ENCODE measurements at regions not wholly inside any gene's neighbourhood (a gene's known extent, or its start where the extent isn't known, plus 50 kb on each side); places are given as distances from the start of the nearest gene placed in this dataset.

DNA sequence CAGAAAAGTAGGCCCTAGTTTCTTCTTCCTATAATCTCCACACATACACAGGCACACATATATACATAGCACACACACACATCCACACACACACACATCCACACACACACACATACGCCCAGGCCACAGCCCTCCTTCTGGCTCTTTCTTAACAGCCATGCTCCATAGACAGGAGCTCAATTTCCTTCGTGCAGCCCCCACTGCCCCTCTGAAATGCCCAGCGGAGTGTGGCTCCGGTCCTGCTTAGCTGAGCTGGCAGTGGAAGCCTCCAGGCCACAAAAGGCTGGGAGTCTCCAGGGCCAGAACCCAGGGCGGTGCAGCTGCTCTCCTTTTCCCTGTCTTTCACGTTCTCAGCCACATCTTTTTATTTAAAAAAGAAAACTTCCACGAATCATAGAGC, 282.9 kb upstream of the IGFBP3 start:
- TF ChIP-seq, protein P1, sequence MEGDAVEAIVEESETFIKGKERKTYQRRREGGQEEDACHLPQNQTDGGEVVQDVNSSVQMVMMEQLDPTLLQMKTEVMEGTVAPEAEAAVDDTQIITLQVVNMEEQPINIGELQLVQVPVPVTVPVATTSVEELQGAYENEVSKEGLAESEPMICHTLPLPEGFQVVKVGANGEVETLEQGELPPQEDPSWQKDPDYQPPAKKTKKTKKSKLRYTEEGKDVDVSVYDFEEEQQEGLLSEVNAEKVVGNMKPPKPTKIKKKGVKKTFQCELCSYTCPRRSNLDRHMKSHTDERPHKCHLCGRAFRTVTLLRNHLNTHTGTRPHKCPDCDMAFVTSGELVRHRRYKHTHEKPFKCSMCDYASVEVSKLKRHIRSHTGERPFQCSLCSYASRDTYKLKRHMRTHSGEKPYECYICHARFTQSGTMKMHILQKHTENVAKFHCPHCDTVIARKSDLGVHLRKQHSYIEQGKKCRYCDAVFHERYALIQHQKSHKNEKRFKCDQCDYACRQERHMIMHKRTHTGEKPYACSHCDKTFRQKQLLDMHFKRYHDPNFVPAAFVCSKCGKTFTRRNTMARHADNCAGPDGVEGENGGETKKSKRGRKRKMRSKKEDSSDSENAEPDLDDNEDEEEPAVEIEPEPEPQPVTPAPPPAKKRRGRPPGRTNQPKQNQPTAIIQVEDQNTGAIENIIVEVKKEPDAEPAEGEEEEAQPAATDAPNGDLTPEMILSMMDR (IDR thresholded peaks at IDR 0.05; ENCODE audit: control extremely low read depth in 1 of 3, insufficient read depth in 1 of 3, low read depth in 1 of 3, low read length in 3 of 3) = no peak
- no peak for TF ChIP-seq JUN (IDR thresholded peaks at IDR 0.05; ENCODE audit: low read depth, low read length)
- TF ChIP-seq, protein P2, sequence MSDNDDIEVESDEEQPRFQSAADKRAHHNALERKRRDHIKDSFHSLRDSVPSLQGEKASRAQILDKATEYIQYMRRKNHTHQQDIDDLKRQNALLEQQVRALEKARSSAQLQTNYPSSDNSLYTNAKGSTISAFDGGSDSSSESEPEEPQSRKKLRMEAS (IDR thresholded peaks at IDR 0.05) = no peak
- no peak for TF ChIP-seq TBP (IDR thresholded peaks at IDR 0.05; ENCODE audit: low read depth, low read length)

Data from H1 (cell line).